ENCODE measurements at regions not wholly inside any gene's neighbourhood (a gene's known extent, or its start where the extent isn't known, plus 50 kb on each side); places are given as distances from the start of the nearest gene placed in this dataset.

- TF ChIP-seq POLR2A (IDR thresholded peaks at IDR 0.05; ENCODE audit: low read length) (no peak), GATA1 (IDR thresholded peaks at IDR 0.05; ENCODE audit: low read depth, low read length) (no peak)
Measured at GRCh38 chr11:87754685-87755084, 420.6 kb downstream of the RAB38 start.

Data from erythroblast (primary cell).